K562 (cell line): ENCODE measurements at regions not wholly inside any gene's neighbourhood (a gene's known extent, or its start where the extent isn't known, plus 50 kb on each side); places are given as distances from the start of the nearest gene placed in this dataset.

Experiments
- ATAC-seq: fragments of 200-7000 bp; cut with Tn5 transposase; 3 replicates; pipeline ENCODE4 v1.9.1; 2020; ENCODE audit warnings: moderate library complexity
- BruUV-seq: library from RNA; stranded (reverse); fragments of 400-500 nt; replicated peaks from 2 replicates; lab custom pipeline; 2021; lab: Mats Ljungman, UMichigan
- CTCF ChIA-PET: fragments of 300-600 bp; formaldehyde crosslinking; extraction: SDS; loops from one replicate; lab custom pipeline; 2021; ENCODE audit warnings: low intra/inter-chr PET ratio; lab: Yijun Ruan, JAX
- POLR2A ChIA-PET: fragments of 300-600, 350-650 bp; sonication (Branson Sonifier 250); formaldehyde crosslinking; extraction: SDS; loops from one replicate; lab custom pipeline; 2021; ENCODE audit warnings: antibody characterized with exemption, inconsistent platforms; lab: Yijun Ruan, JAX
- DNase-seq, 4 experiments: peaks; one replicate each; pipeline versions ENCODE4 v3.0.0 to v3.0.0-alpha.2; 2011 to 2018; ENCODE audit warnings: low spot score in 3 of 4, mixed read lengths in 3 of 4; ENCODE audit errors: extremely low read depth in 1 of 4
- FAIRE-seq: peaks from 2 replicates; lab custom pipeline; 2011; peaks lifted over from hg19 to GRCh38; lab: Jason Lieb, UNC
- H2AFZ ChIP-seq: 2 replicates; pipeline ENCODE4 v1.6.0; 2011; ENCODE audit warnings: low read depth, low read length, control low read depth, inconsistent platforms
- H3K27ac ChIP-seq: fragments of 200-600 bp; 3 replicates; pipeline ENCODE4 v1.8.0; 2011; ENCODE audit warnings: low read depth, mild to moderate bottlenecking, control low read depth, inconsistent platforms, low read length, moderate library complexity, mixed read lengths; ENCODE audit errors: extremely low read depth
- H3K27me3 ChIP-seq, 2 experiments: fragments of 300-600 bp in 1 of 2; 2 replicates in 1 of 2; 3 replicates in 1 of 2; pipeline versions ENCODE4 v1.6.0 to v1.8.0; 2011; ENCODE audit warnings: inconsistent platforms in 2 of 2, low read length in 2 of 2, mild to moderate bottlenecking in 1 of 2, mixed read lengths in 1 of 2, moderate library complexity in 1 of 2; ENCODE audit not compliant: control insufficient read depth in 2 of 2, insufficient read depth in 2 of 2
- H3K36me3 ChIP-seq: fragments of 300-600 bp; 3 replicates; pipeline ENCODE4 v1.8.0; 2011; ENCODE audit warnings: mild to moderate bottlenecking, low read length, inconsistent platforms; ENCODE audit not compliant: control insufficient read depth, insufficient read depth
- H3K4me1 ChIP-seq, 2 experiments: fragments of 200-600 bp in 1 of 2; replicated peaks in 1 of 2; 2 replicates in 1 of 2; 3 replicates in 1 of 2; pipeline versions ENCODE4 v1.5.1 to v1.8.0; 2011; ENCODE audit warnings: inconsistent platforms in 2 of 2, low read length in 2 of 2, mild to moderate bottlenecking in 1 of 2, mixed read lengths in 1 of 2, moderate library complexity in 1 of 2; ENCODE audit not compliant: control insufficient read depth in 2 of 2, insufficient read depth in 2 of 2
- H3K4me2 ChIP-seq: 2 replicates; pipeline ENCODE4 v1.6.1; 2011; ENCODE audit warnings: low read length, control low read depth, inconsistent platforms, mixed read lengths; ENCODE audit not compliant: insufficient read depth
- H3K4me3 ChIP-seq: fragments of 200-600 bp; sonication (generic), shearing (Covaris generic); 2 replicates; pipeline ENCODE4 v1.5.1; 2016; ENCODE audit warnings: control low read depth, inconsistent platforms
- H3K79me2 ChIP-seq: fragments of 200-600 bp; 3 replicates; pipeline ENCODE4 v1.8.0; 2011; ENCODE audit warnings: low read length, inconsistent platforms; ENCODE audit not compliant: control insufficient read depth, insufficient read depth
- H3K9ac ChIP-seq, 2 experiments: 2 replicates each; pipeline versions ENCODE4 v1.6.0 to v1.6.1; 2011; ENCODE audit warnings: low read depth in 2 of 2, low read length in 2 of 2, control low read depth in 1 of 2, inconsistent platforms in 1 of 2, mild to moderate bottlenecking in 1 of 2, mixed read lengths in 1 of 2; ENCODE audit not compliant: insufficient read depth in 1 of 2
- H3K9me1 ChIP-seq: one replicate; pipeline ENCODE4 v1.6.0; 2011; ENCODE audit warnings: inconsistent platforms, mild to moderate bottlenecking, low read length, moderate library complexity; ENCODE audit not compliant: control insufficient read depth, insufficient read depth
- H3K9me3 ChIP-seq: replicated peaks from 2 replicates; pipeline ENCODE4 v1.5.1; 2011; ENCODE audit warnings: low read depth, low read length, inconsistent platforms; ENCODE audit not compliant: control insufficient read depth, insufficient read depth
- H4K20me1 ChIP-seq: replicated peaks from 2 replicates; pipeline ENCODE4 v1.6.1; 2011; ENCODE audit warnings: low read length, inconsistent platforms, mixed read lengths; ENCODE audit not compliant: control insufficient read depth, insufficient read depth
- CBX5 ChIP-seq: IDR thresholded peaks from 2 replicates; pipeline ENCODE4 v1.6.1; 2014; ENCODE audit warnings: low read depth, borderline replicate concordance
- CLOCK ChIP-seq: fragments of 250-450 bp; sonication (Bioruptor Pico); IDR thresholded peaks from 2 replicates; pipeline ENCODE4 v1.4.0; 2020; ENCODE audit warnings: mild to moderate bottlenecking, moderate library complexity, borderline replicate concordance
- DIDO1 ChIP-seq: fragments of 450-650 bp; IDR thresholded peaks from 2 replicates; pipeline ENCODE4 v1.6.1; 2016; ENCODE audit warnings: low read depth, missing biosample characterization, missing genetic modification characterization
- HEY1 ChIP-seq: fragments of 250-450 bp; sonication (Bioruptor Pico); IDR thresholded peaks from 2 replicates; pipeline ENCODE4 v1.5.0; 2020; ENCODE audit warnings: mild to moderate bottlenecking, moderate library complexity, borderline replicate concordance
- JUN ChIP-seq, 2 experiments: sonication (generic) in 1 of 2; formaldehyde crosslinking in 1 of 2; IDR thresholded peaks; 2 replicates each; pipeline versions ENCODE4 v1.6.1 to v1.8.0; 2012 to 2022; ENCODE audit warnings: borderline replicate concordance in 2 of 2, mild to moderate bottlenecking in 2 of 2, improper control_type of control experiment in 1 of 2, low read depth in 1 of 2, low read length in 1 of 2, missing genetic modification reagents in 1 of 2
- KAT2B ChIP-seq: IDR thresholded peaks from one replicate; pipeline ENCODE4 v1.6.1; 2012; ENCODE audit warnings: low read depth, mild to moderate bottlenecking, control low read depth, inconsistent platforms, low read length, moderate library complexity
- MEF2D ChIP-seq: conservative IDR thresholded peaks from 2 replicates; pipeline ENCODE4 v1.6.1; 2016; ENCODE audit warnings: low read depth, missing genetic modification characterization, missing compliant biosample characterization
- NFE2L1 ChIP-seq: fragments of 450-650 bp; IDR thresholded peaks from 2 replicates; pipeline ENCODE4 v1.6.1; 2016; ENCODE audit warnings: missing genetic modification characterization, low read depth, mild to moderate bottlenecking, missing compliant biosample characterization, moderate library complexity, borderline replicate concordance
- SRSF3 ChIP-seq: fragments of 200-400 bp; formaldehyde crosslinking; IDR thresholded peaks from 2 replicates; pipeline ENCODE4 v1.6.1; 2016; ENCODE audit warnings: mild to moderate bottlenecking, low read length, moderate library complexity; ENCODE audit not compliant: insufficient read depth
- ZNF431 ChIP-seq: sonication (generic); formaldehyde crosslinking; IDR thresholded peaks from 2 replicates; pipeline ENCODE4 v1.8.0; 2022; ENCODE audit warnings: mild to moderate bottlenecking, missing genetic modification reagents
- in situ Hi-C: fragments of 300-500 bp; cut with MboI; formaldehyde crosslinking; loops from 4 replicates; pipeline ENCODE4 v1.15.0; 2018; ENCODE audit warnings: inconsistent platforms, mixed read lengths
- intact Hi-C: fragments of 100-400 bp; cut with micrococcal nuclease; formaldehyde crosslinking; loops from 2 replicates; pipeline ENCODE4 v1.14.2; 2022

- Histone ChIP-seq H3K9ac (no peak overlapping the region), H4K20me1 (no peaks in the 10 kb centered on the region; the same call in 1 of the 2 replicates), H3K4me2 (no peak overlapping the region), H3K79me2 (no peaks in the 10 kb centered on the region), H3K4me3 (no peak overlapping the region), H2AFZ (no peak overlapping the region), H3K27me3 (peaks cover 3 to 16% of the 10 kb centered on the region in 2 experiments; a peak in 3 of 5 replicates), H3K36me3 (no peaks in the 10 kb centered on the region), H3K4me1 (no peaks in the 10 kb centered on the region), H3K9me3 (no peaks in the 10 kb centered on the region), H3K27ac (no peak overlapping the region), H3K9me1 (no peaks in the 10 kb centered on the region)
- ChIA-PET CTCF (no interaction called here), POLR2A (interaction anchor here (1.2 kb wide), 2 partner anchors 10 to 17 kb away, joined by 3 read pairs; no protein-coding TSS in a partner anchor)
- FAIRE-seq (no peak), ATAC-seq (no peak), DNase-seq (no peak)
- intact Hi-C loops (no loop called here), in situ Hi-C loops (no loop called here)
- TF ChIP-seq HEY1, result no peak
- TF ChIP-seq CLOCK (CRISPR knock-in tag), result no peak
- no peak for TF ChIP-seq DIDO1
- no peak for TF ChIP-seq ZNF431 (CRISPR knock-in tag)
- no peak for TF ChIP-seq JUN (IDR thresholded peaks at IDR 0.05; ENCODE audit: borderline replicate concordance, low read depth, low read length)
- no peak for TF ChIP-seq JUN (CRISPR knock-in tag; IDR thresholded peaks at IDR 0.05; ENCODE audit: borderline replicate concordance)
- TF ChIP-seq CBX5, result no peak
- no peak for TF ChIP-seq KAT2B
- TF ChIP-seq MEF2D (tag), result no peak
- TF ChIP-seq SRSF3, result no peak
- no peak for TF ChIP-seq NFE2L1 (tag)
- no TSS peak for BruUV-seq
Measured at GRCh38 chr19:32273483-32273882, 71.9 kb upstream of the ZNF507 start.
